ENCODE measurements at regions not wholly inside any gene's neighbourhood (a gene's known extent, or its start where the extent isn't known, plus 50 kb on each side); places are given as distances from the start of the nearest gene placed in this dataset.

DNA sequence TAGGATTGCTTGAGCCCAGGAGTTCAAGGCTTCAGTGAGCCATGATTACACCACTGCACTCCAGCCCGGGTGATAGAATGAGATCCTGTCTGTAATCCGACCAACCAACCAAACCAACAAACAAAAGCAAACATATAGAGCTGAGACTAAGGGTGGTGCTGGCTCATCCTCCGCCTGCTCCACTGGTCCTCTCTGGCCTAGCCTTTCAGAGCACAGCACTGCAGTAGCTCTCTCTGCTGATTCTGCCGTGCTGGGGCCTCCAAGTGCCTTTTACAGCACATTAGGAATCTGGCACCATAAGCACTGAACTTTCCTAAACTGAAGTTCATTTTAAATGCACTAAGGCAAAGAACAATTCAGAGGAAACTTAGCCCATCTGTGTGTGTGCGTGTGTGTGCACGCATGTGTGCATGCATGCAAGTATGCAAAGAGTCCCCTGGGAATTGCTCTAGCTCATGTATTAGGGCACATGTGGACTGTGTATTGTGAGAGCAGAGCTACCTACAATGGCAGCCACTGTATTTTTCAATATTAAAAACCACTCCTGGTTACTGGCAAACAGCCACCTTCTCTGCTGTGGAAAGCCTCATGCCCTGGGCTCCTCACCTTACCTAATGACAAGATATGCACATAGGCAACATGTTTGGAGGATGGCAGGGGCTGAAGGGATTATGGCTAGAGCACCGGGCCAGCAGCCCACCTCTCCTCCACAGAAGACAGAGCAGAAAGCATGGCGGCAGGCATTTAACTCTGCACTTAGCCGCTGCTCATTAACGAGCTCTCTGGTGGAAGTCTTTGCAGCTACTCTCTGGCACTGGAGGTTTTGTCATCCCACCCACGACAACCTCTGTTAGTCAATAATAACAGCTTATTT is 223.1 kb upstream of the TSHZ3 start:
- Histone ChIP-seq H3K27ac (ENCODE audit: low read depth in 2 of 2, low read length in 2 of 2) (no peak overlapping the region), H3K4me3 (ENCODE audit: low read length in 3 of 3) (no peak overlapping the region), H3K4me1 (ENCODE audit: control insufficient read depth in 2 of 3, insufficient read depth in 2 of 3, low read depth in 1 of 3, low read length in 3 of 3) (no peaks in the 10 kb centered on the region), H3K36me3 (ENCODE audit: control insufficient read depth in 2 of 3, insufficient read depth in 3 of 3, low read length in 3 of 3) (no peaks in the 10 kb centered on the region), H3K9ac (ENCODE audit: low read length in 3 of 3) (no peak overlapping the region), H3K9me3 (ENCODE audit: control insufficient read depth in 2 of 3, insufficient read depth in 1 of 3, low read length in 3 of 3) (no peaks in the 10 kb centered on the region), H3K27me3 (ENCODE audit: control insufficient read depth, insufficient read depth, low read length) (no peaks in the 10 kb centered on the region)
- no peak for FAIRE-seq
- DNase-seq, result peak in 1 of 5 donors; percentile 8
- TF ChIP-seq, protein P1, sequence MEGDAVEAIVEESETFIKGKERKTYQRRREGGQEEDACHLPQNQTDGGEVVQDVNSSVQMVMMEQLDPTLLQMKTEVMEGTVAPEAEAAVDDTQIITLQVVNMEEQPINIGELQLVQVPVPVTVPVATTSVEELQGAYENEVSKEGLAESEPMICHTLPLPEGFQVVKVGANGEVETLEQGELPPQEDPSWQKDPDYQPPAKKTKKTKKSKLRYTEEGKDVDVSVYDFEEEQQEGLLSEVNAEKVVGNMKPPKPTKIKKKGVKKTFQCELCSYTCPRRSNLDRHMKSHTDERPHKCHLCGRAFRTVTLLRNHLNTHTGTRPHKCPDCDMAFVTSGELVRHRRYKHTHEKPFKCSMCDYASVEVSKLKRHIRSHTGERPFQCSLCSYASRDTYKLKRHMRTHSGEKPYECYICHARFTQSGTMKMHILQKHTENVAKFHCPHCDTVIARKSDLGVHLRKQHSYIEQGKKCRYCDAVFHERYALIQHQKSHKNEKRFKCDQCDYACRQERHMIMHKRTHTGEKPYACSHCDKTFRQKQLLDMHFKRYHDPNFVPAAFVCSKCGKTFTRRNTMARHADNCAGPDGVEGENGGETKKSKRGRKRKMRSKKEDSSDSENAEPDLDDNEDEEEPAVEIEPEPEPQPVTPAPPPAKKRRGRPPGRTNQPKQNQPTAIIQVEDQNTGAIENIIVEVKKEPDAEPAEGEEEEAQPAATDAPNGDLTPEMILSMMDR (IDR thresholded peaks at IDR 0.05; ENCODE audit: borderline replicate concordance, extremely low read depth, insufficient read depth), result no peak
- intact Hi-C loops (cut with DNase I), result no loop called here

DNA sequence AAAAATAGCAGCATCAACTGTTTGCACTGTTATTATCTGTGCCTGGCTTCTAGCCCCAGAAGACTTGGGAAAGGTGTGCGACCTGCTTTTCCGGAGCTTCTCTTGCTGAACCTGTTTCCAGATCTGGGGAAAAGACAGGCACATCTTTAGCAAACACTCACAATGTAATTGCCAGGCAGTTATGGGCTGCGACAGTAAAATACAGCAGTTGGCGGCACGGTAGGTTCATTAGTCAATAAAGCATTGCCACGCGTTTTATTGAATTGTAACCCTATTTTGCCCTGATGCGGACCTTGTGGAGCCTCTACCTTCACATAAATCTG is 223.7 kb upstream of the TSHZ3 start:
- TF ChIP-seq, protein P1 (IDR thresholded peaks at IDR 0.05; ENCODE audit: borderline replicate concordance, extremely low read depth, insufficient read depth), result no peak
- H3K4me3 ChIP-seq (ENCODE audit: low read length in 3 of 3), result no peak overlapping the region
- intact Hi-C loops (cut with DNase I), result no loop called here
- no peaks in the 10 kb centered on the region for H3K9me3 ChIP-seq (ENCODE audit: control insufficient read depth in 2 of 3, insufficient read depth in 1 of 3, low read length in 3 of 3)
- H3K9ac ChIP-seq (ENCODE audit: low read length in 3 of 3), result no peak overlapping the region
- no peaks in the 10 kb centered on the region for H3K36me3 ChIP-seq (ENCODE audit: control insufficient read depth in 2 of 3, insufficient read depth in 3 of 3, low read length in 3 of 3)
- DNase-seq (peak in 1 of 5 donors; percentile 5), FAIRE-seq (no peak)
- H3K27me3 ChIP-seq (ENCODE audit: control insufficient read depth, insufficient read depth, low read length), result no peaks in the 10 kb centered on the region
- no peak overlapping the region for H3K27ac ChIP-seq (ENCODE audit: low read depth in 2 of 2, low read length in 2 of 2)
- no peaks in the 10 kb centered on the region for H3K4me1 ChIP-seq (ENCODE audit: control insufficient read depth in 2 of 3, insufficient read depth in 2 of 3, low read depth in 1 of 3, low read length in 3 of 3)

DNA sequence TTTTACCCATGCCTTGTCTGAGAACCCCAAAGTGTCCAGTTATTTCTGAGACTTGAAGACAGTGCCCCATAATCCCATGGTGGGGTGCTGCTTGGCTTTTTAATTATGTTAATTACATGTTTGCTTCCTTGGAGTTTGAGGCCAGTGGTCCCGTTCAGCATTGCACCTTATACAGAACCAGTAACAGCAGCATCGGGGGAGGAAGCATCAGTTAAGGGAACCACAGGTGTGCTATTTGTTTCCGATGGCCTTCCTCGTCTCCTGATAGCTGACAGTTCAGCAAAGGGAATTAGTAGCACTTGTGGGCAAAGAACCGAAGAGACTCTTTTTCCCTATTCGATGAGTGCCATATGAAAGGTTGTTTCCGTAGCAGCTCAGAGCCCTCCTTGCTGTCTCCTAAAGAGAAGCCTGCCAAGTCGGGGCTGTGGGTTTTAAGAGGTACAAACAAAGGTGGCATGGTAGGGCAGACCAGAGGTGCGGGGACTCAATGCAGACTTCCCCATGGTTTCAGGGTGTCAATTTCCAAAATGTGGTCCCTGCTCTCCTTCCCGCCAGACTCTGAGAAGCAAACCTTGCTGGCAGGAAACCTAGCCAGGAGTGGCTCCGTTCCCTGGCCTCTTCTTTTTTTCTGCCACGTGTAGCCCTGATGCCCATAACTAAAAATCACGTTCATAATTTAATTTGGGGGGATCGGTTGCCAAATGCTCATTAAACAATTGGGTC is 225.2 kb upstream of the TSHZ3 start:
- no peaks in the 10 kb centered on the region for H3K36me3 ChIP-seq (ENCODE audit: control insufficient read depth in 2 of 3, insufficient read depth in 3 of 3, low read length in 3 of 3)
- no peaks in the 10 kb centered on the region for H3K9me3 ChIP-seq (ENCODE audit: control insufficient read depth in 2 of 3, insufficient read depth in 1 of 3, low read length in 3 of 3)
- H3K4me1 ChIP-seq (ENCODE audit: control insufficient read depth in 2 of 3, insufficient read depth in 2 of 3, low read depth in 1 of 3, low read length in 3 of 3), result no peaks in the 10 kb centered on the region
- DNase-seq (no peak), FAIRE-seq (no peak)
- no peaks in the 10 kb centered on the region for H3K27me3 ChIP-seq (ENCODE audit: control insufficient read depth, insufficient read depth, low read length)
- H3K9ac ChIP-seq (ENCODE audit: low read length in 3 of 3), result no peak overlapping the region
- no peak overlapping the region for H3K4me3 ChIP-seq (ENCODE audit: low read length in 3 of 3)
- H3K27ac ChIP-seq (ENCODE audit: low read depth in 2 of 2, low read length in 2 of 2), result no peak overlapping the region
- intact Hi-C loops (cut with DNase I), result no loop called here
- TF ChIP-seq, protein P1 (IDR thresholded peaks at IDR 0.05; ENCODE audit: borderline replicate concordance, extremely low read depth, insufficient read depth), result no peak

All from kidney (tissue), 13 donors.